ENCODE measurements at regions not wholly inside any gene's neighbourhood (a gene's known extent, or its start where the extent isn't known, plus 50 kb on each side); places are given as distances from the start of the nearest gene placed in this dataset.

GRCh38 chr6:125519367-125519766 lies 217.6 kb upstream of the HDDC2 start:
- no peak overlapping the region for H2AFZ ChIP-seq (ENCODE audit: low read length)
- no peak overlapping the region for H3K4me2 ChIP-seq (ENCODE audit: insufficient read depth in 1 of 2, low read depth in 2 of 2, low read length in 2 of 2)
- H2BK15ac ChIP-seq (ENCODE audit: low read length): no peak overlapping the region
- H3K18ac ChIP-seq (ENCODE audit: extremely low read depth, low read length): no peak overlapping the region
- no peak overlapping the region for H3K4me3 ChIP-seq (ENCODE audit: extremely low read depth in 1 of 4, insufficient read depth in 2 of 4, low read depth in 3 of 4, low read length in 4 of 4)
- H3K14ac ChIP-seq (ENCODE audit: insufficient read length): no peak overlapping the region
- H3K27ac ChIP-seq (ENCODE audit: low read depth, low read length): no peak overlapping the region
- no peaks in the 10 kb centered on the region for H3K79me2 ChIP-seq (ENCODE audit: control insufficient read depth in 1 of 2, insufficient read depth in 2 of 2, low read length in 2 of 2)
- H3K4ac ChIP-seq (replicated peaks; ENCODE audit: insufficient read length, low read depth, low read length): no peak overlapping the region
- DNase-seq (ENCODE audit: low read depth in 1 of 2, low spot score in 2 of 2) (no peak), FAIRE-seq (no peak)
- H3K27me3 ChIP-seq (replicated peaks in 1 of 4; ENCODE audit: control insufficient read depth in 3 of 4, extremely low read depth in 1 of 4, insufficient read depth in 3 of 4, low read length in 3 of 4): no peaks in the 10 kb centered on the region
- H3K9me3 ChIP-seq (ENCODE audit: insufficient read depth in 2 of 2, low read depth in 1 of 2, low read length in 1 of 2): 0 out of 4 replicates have a peak, but pooled peaks cover 0 to 3% of the 10 kb centered on the region in 2 experiments
- no peak overlapping the region for H3K56ac ChIP-seq (replicated peaks; ENCODE audit: insufficient read length, low read depth, low read length)
- H3K36me3 ChIP-seq (ENCODE audit: control insufficient read depth in 2 of 4, insufficient read depth in 4 of 4, low read length in 3 of 4): no peaks in the 10 kb centered on the region
- no peak overlapping the region for H2BK20ac ChIP-seq (ENCODE audit: low read length)
- no peak overlapping the region for H4K91ac ChIP-seq (replicated peaks; ENCODE audit: insufficient read length, low read length)
- H2BK120ac ChIP-seq (replicated peaks; ENCODE audit: low read depth, low read length): no peak overlapping the region
- H3K9ac ChIP-seq (replicated peaks in 1 of 4; ENCODE audit: extremely low read depth in 1 of 4, low read depth in 3 of 4, low read length in 3 of 4): no peak overlapping the region
- CTCF ChIA-PET (ENCODE audit: partially characterized antibody): no interaction called here
- no peaks in the 10 kb centered on the region; a peak in 1 of 7 replicates for H3K4me1 ChIP-seq (replicated peaks in 1 of 4; ENCODE audit: control insufficient read depth in 3 of 4, insufficient read depth in 4 of 4, low read length in 3 of 4)
- no peak overlapping the region for H2AK5ac ChIP-seq (ENCODE audit: low read depth, low read length)
- H2BK5ac ChIP-seq (ENCODE audit: low read depth, low read length): no peak overlapping the region
- no peak overlapping the region for H3K23ac ChIP-seq (ENCODE audit: insufficient read length)
- H4K8ac ChIP-seq (ENCODE audit: extremely low read depth, insufficient read depth, low read length): no peak overlapping the region
- POLR2A ChIA-PET (ENCODE audit: partially characterized antibody): no interaction called here
- H3K23me2 ChIP-seq (ENCODE audit: low read depth, low read length): no peaks in the 10 kb centered on the region
- H4K5ac ChIP-seq (ENCODE audit: insufficient read length, low read depth, low read length): no peak overlapping the region
- no peaks in the 10 kb centered on the region for H3K79me1 ChIP-seq (ENCODE audit: low read depth, low read length)
- no peaks in the 10 kb centered on the region for H4K20me1 ChIP-seq (replicated peaks in 1 of 2; ENCODE audit: control insufficient read depth in 1 of 2, insufficient read depth in 2 of 2, low read length in 2 of 2)
- no peak overlapping the region for H2BK12ac ChIP-seq (ENCODE audit: low read depth, low read length)
- TF ChIP-seq TAF7 (optimal IDR thresholded peaks at IDR 0.05; ENCODE audit: borderline replicate concordance, low read depth, low read length) (no peak), RFX5 (IDR thresholded peaks at IDR 0.05; ENCODE audit: borderline replicate concordance, low read depth, low read length) (no peak), MAX (IDR thresholded peaks at IDR 0.05) (no peak), HDAC2 (IDR thresholded peaks at IDR 0.05; ENCODE audit: borderline replicate concordance in 1 of 2, low read depth in 2 of 2, low read length in 2 of 2) (no peak), NANOG (IDR thresholded peaks at IDR 0.05; ENCODE audit: insufficient read depth, low read depth, low read length, poor library complexity, severe bottlenecking) (no peak), RAD21 (IDR thresholded peaks at IDR 0.05 in 1 of 2, conservative IDR thresholded peaks at IDR 0.05 in 1 of 2; ENCODE audit: low read depth in 2 of 2, low read length in 2 of 2) (no peak), TEAD4 (IDR thresholded peaks at IDR 0.05; ENCODE audit: low read depth, low read length) (no peak), TAF1 (IDR thresholded peaks at IDR 0.05; ENCODE audit: low read depth, low read length) (no peak), E2F6 (IDR thresholded peaks at IDR 0.05) (no peak), POU5F1 (IDR thresholded peaks at IDR 0.05; ENCODE audit: low read depth, low read length) (no peak), TBP (IDR thresholded peaks at IDR 0.05; ENCODE audit: low read depth, low read length) (no peak), CEBPB (IDR thresholded peaks at IDR 0.05; ENCODE audit: low read depth, low read length) (no peak), TCF12 (IDR thresholded peaks at IDR 0.05; ENCODE audit: low read depth, low read length) (no peak), PHF8 (conservative IDR thresholded peaks at IDR 0.05; ENCODE audit: low read depth, low read length) (no peak), SIX5 (IDR thresholded peaks at IDR 0.05; ENCODE audit: low read depth, low read length) (no peak), SP2 (IDR thresholded peaks at IDR 0.05; ENCODE audit: low read length) (no peak)

Data from H1 (cell line).